ENCODE measurements at regions not wholly inside any gene's neighbourhood (a gene's known extent, or its start where the extent isn't known, plus 50 kb on each side); places are given as distances from the start of the nearest gene placed in this dataset.
"Not testable (repeated sequence)": the region's sequence is repeated elsewhere in the genome, so short reads cannot be mapped to it uniquely, and the experiment has no call there.

GRCh38 chr4:138663883-138664282 lies 351.7 kb upstream of the NOCT start:
- DNase-seq (ENCODE audit: low read depth in 2 of 2) = no peak

GRCh38 chr4:138659812-138660316 lies 355.7 kb upstream of the NOCT start:
- DNase-seq (ENCODE audit: low read depth in 2 of 2) = no peak

- DNase-seq (ENCODE audit: low read depth in 2 of 2) = no peak
Observed at GRCh38 chr4:138659037-138659811, 356.4 kb upstream of the NOCT start.

GRCh38 chr4:138658518-138658917 lies 357.1 kb upstream of the NOCT start:
- no peak for DNase-seq (ENCODE audit: low read depth in 2 of 2)

DNA sequence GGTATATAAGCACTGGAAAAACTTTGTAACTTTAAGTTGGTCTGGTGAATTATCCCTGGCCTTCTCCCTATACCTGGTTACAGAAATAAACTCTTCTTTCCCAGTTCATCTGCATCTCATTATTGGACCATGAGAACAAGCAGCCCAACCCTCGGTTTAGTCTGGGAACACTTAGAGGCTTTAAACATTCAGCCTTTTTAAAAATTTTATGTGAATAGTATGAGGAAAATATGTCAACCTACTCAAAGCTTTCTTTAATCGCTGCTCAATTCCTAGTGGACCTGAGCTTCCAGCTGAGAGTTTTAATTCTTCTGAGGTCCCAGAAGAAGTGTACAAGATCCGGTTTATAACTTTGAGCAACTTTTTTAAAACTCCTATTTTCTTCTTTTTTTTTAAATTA lies 358.6 kb upstream of the NOCT start:
- no peak for DNase-seq (ENCODE audit: low read depth in 2 of 2)

- no peak for DNase-seq (ENCODE audit: low read depth in 2 of 2)
Observed at GRCh38 chr4:138655985-138656384, 359.6 kb upstream of the NOCT start.

GRCh38 chr4:138655286-138655685 lies 360.3 kb upstream of the NOCT start:
- DNase-seq (ENCODE audit: low read depth in 2 of 2) = no peak

DNA sequence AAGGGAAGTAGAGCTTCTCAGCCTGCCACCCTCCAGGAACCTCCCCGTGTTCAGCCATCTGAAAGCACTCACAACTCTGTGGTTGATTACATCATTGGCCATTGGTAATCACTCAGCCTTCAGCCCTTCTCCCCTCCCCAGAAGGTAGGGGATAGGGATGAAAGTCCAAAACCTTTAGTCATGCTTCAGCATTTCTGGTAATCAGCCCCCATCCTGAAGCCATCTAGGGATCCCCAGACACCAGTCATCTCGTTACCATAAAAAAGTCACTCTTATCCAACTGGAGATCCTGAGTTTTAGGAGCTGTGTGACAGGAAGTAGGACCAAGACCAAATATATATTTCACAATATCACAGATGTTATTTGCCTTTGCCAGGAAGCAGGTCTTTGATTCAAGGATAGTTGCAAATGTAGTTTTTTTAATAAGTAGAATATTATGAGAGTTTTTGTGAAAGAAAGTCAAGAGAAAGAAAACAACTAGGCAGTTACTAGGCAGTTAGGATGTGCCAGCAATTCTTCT lies 364.6 kb upstream of the NOCT start:
- DNase-seq (ENCODE audit: low read depth in 2 of 2) = no peak

GRCh38 chr4:138650495-138650894 lies 365.1 kb upstream of the NOCT start:
- DNase-seq (ENCODE audit: low read depth in 2 of 2) = no peak

DNA sequence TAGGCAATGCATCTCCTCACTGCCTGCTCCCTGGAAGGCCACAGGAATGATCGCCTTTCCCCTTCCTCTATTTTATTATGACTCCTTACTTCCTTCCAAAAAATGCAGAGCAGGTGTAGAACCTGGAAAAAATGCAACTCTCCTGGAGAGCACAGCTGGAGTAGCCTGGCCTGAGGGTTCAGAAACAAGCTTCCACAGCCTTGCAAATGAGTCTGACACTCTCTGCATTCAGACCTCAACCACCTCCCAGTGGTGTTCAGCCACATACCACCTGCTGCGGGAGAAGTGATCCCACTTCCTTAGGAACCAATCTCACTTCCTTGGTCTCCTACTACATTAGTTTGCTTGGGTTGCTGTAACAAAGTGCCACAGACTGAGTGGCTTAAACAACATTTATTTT lies 368.1 kb upstream of the NOCT start:
- DNase-seq (ENCODE audit: low read depth in 2 of 2) = no peak

DNA sequence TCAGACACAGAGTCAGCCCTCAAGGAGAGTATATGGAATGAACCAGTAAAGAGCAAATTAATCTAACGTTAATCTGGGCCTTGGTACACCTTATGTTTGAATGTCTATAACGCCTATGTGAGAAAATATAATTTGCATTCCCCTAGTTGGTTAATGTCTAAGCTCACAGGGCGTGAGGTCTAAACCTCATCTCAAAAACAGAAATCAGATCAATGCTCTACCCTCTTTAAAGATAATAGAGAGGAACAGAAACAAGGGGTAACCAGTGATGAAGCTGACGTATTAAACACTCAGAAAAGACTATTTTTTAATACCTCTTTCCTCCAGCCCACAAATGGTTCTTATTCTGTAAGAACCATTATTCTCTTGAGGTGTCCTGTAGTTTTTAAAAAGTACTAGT lies 369.2 kb upstream of the NOCT start:
- DNase-seq (ENCODE audit: low read depth in 2 of 2) = no peak

DNA sequence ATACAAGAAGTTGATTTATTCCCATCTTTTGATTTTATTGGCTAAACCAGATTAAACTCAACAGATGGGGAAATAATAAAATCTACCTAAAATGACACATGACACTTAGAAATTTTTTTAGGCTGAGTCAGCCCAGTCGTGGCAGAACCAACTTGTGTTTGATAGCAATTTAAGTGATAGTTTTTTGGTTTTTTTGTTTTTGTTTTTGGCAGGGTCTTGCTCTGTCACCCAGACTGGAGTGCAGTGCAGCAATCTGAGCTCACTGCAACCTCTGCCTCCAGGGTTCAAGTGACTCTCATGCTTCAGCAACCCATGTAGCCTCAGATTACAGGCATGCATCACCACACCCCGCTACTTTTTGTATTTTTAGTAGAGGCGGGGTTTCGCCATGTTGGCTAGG lies 370.3 kb upstream of the NOCT start:
- no peak for DNase-seq (ENCODE audit: low read depth in 2 of 2)

DNA sequence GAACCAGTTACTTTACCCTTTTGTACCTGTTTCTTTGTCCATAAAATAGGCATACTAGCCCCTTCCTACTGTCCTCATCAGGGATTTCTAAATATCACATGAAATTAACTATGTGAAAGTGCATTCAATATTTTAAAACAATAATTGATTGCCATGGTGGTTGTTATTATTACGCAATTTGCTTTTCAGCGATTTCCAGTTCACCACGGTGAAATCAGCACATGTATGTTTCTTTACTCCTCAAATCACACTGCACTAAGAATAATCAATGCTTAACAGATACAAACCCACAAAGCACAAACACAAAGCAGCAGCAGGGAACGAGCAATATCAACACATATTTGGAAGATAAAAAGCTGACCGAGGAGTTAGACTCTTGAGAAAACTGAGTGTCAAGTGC lies 371.3 kb upstream of the NOCT start:
- no peak for DNase-seq (ENCODE audit: low read depth in 2 of 2)

GRCh38 chr4:138643827-138644226 lies 371.8 kb upstream of the NOCT start:
- DNase-seq (ENCODE audit: low read depth in 2 of 2) = no peak

DNA sequence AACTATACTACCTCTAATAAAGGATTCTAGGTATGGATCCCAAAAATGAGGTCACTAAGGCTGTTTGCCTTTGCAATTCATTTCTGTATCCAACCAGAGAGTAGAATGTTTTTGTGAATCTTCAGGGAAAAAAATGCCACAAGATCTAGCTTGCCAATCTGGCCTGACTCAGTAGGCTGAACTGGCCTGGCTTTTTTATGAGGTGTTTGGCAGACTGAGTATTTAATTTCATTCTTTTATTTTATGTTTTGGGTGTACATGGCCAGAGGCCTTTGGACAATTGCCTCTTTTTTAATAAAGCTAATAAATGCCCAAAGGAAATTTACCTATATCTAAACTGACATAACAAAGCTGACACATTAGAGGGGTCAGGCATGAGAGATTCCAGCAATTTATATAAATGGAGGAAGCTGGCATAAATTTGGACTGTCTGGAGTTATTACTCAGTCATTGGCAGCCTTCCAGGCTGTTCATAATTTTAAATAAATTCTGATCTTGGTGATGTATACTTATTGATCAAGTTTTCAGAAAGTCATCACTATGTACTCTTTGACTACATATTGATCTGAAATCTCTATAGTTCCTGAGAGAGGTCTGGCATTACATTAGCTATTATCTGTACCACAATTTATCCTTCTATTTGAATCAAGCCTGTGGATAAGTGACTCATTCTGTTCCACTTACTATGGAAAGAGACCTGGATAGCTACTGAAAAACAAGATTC lies 376.4 kb upstream of the NOCT start:
- DNase-seq (ENCODE audit: low read depth in 2 of 2) = no peak

- DNase-seq (ENCODE audit: low read depth in 2 of 2) = no peak
Observed at GRCh38 chr4:138636781-138637180, 378.8 kb upstream of the NOCT start.

DNA sequence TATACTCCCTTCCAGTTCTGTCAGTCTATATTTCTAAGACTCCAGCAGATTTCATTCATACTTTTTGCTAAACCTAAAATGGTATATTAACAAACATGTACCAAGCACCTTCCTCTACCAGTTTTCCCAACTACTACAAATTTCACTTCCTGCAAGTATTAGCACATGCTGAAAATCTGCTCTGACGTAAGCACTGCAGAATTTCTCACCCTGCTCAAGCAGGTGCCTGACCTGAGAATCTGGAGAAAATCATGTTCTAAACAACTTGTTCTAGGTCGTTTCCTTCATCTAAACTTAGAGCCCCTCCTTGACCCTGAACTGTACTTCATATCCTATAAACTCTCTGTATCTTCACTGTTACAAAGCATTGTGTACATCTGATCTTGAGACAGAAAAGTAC lies 380.7 kb upstream of the NOCT start:
- DNase-seq (ENCODE audit: low read depth in 2 of 2) = no peak

- DNase-seq (ENCODE audit: low read depth in 2 of 2) = no peak
Observed at GRCh38 chr4:138633580-138633904, 382.0 kb upstream of the NOCT start.

DNA sequence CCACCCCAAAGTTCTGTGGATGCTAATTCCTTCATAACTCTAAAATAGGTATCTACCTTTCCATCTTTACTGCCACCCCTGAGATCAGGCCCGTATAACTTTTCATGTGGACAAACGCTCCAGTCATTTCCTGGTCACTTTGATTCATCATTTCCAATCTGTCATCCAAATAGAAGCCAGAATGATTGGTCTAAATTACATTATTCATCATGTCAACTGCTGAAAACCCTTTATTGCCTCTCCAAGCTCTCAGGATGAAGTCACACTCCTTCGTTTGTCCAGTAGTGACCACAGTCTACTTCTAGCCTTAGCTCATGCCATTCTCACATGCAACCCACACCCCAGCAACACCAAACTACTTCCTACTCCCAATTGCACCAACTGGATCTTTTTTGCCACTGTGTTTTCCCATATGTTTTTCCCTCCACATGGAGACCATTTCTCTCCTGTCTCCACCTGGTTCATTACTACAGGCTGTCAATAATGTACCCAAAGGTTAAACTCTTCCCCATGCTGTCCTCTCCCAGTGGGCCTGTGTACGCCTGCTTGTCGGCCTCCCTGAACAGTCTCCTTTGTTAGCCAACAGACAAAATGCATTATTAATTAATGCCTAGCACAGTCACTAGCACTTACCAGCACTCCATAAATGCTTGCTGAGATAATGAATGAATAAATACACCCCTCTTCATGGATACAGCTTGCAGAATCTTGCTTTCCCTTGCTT lies 382.6 kb upstream of the NOCT start:
- DNase-seq (ENCODE audit: low read depth in 2 of 2) = no peak

- DNase-seq (ENCODE audit: low read depth in 2 of 2) = no peak
Observed at GRCh38 chr4:138630666-138631065, 384.9 kb upstream of the NOCT start.

DNA sequence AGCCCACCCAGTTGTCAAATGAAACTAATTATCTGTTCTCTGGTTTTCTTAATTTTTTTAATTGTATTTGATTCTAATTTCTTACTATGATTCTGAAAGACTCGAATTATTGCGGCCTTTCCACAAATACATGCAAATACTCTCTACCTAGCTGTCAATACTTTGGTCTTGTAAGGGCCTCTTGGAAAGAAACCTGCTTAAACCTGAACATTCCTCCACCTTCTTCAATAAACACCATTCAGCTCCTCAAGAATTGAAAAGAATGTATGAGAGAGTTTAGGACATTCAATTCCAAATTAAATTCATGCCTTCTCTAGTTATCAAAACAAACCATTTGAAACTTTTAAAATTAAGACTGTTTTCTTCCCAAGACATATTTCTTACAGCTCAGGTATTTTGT lies 385.9 kb upstream of the NOCT start:
- DNase-seq (ENCODE audit: low read depth in 2 of 2) = no peak

DNA sequence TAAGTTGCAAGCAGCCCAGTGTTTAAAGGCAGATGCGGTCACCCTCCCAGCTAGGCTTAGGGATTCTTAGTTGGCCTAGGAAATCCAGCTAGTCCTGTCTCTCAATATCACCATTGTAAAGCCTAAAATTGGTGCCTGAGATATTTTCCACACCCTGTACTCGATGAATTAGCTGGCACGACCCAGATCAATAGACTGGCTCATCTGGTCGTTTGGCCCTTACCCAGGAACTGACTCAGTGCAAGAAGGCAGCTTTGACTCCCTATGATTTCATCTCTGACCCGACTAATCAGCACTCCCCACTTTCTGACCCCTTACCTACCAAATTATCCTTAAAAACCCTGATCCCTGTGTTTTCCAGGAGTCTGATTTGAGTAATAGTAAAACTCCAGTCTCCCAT lies 384.9 kb upstream of the SLC7A11 start:
- no peak for DNase-seq (ENCODE audit: low read depth in 2 of 2)

DNA sequence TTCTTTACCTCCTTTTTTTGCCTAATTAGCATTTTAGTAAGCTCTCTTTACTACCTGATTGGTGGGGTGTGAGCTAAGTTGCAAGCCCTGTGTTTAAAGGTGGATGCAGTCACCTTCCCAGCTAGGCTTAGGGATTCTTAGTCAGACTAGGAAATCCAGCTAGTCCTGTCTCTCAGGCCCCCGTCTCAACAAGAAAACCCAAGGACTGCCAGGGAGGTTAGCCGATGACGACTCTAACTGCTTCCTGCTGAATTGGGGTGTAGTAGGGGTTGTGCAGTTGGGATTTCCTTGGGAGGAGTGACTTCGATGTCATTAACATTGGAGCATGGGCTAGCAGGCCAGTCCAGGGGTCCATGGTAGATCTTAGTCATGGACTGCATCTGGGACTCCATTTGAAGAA lies 380.2 kb upstream of the SLC7A11 start:
- not testable (repeated sequence) for DNase-seq (ENCODE audit: low read depth in 2 of 2)
